GM04504 (cell line): ENCODE measurements at regions not wholly inside any gene's neighbourhood (a gene's known extent, or its start where the extent isn't known, plus 50 kb on each side); places are given as distances from the start of the nearest gene placed in this dataset.

Experiments
- DNase-seq: peaks from one replicate; pipeline ENCODE4 v3.0.0-alpha.2; 2012; ENCODE audit warnings: low read depth

DNA sequence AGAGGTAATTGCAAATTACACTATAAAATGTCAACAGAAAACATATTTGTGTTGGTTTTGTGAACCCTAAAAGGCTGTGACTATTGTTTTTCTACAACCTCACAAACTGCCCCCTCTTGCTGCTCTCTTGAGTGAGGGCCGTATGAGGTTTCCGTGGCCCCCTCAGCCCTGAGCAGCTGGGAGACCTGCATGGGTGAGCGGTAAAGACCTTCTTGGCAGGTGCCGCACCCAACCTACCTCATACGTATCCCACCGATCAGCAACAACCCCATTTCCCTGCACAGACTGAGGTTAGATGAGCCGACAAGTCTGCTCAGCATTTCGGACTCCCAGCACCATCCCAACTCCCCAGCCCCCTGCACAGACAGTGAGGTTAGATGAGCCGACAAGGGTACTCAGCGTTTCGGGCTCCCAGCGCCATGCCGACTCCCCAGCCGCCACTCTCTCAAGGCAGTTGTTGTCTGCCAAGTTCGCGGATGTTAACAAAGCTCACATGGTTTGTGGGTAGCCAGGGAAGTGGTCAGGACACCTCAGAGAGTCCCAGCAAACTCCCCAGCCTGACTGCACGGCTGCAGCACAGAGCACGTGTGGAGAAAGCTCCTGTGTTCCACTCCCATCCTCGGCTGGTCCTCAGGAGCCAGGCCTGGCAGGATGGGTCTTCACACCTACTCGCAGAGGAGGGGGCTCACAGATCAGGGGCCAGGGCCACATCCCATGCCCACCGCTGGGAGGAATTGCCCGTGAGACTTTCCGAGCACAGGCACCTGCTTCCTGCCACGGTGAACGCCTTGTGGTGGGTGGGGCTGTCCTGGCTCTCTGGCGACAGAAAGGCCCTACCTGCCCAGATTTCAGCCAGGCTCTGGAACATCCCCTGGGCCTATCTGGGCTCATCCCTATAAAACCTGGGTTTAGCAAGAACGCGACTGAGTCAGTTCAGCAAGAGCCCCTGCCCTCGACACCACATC, 502.9 kb downstream of the BRD1 start:
- no peak for DNase-seq

GRCh38 chr22:49323751-49324415, 503.8 kb downstream of the BRD1 start:
- no peak for DNase-seq

DNA sequence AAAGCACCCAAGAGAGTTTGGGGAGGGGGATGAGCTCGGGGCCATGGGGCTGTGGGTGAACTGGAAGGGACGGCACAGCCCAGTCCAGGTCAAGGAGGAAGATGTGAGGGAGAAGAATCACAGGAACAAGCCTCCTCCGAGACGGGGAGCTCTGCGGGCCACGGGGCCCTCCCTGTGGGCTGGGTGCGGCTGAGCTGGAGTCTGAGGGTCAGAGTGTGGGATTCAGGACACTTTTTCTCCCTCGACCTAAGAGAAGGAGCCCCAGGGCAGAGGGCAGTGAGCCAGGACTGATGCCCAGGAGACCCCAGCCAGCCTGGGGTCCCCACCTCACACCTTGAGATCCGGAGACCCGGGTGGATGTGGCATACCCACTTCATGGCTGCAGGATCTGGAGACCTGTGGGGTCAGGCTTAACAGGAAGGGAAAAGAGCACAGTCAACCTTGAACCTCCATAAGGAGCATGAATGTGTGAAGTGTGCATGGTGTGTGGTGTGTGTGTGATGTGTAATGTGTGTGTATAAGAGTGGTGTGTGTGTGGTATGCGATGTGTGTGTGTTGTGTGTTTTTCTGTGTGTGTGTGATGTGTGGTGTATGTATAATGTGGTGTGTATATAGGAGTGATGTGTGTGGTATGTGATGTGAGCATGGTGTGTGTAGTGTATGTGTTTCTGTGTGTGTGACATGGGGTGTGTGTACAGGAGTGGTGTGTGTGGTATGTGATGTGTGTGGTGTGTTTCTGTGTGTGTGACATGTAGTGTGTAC, 504.6 kb downstream of the BRD1 start:
- no peak for DNase-seq

GRCh38 chr22:49322231-49322630, 505.4 kb downstream of the BRD1 start:
- DNase-seq: no peak

- no peak for DNase-seq
Observed at GRCh38 chr22:49321477-49322055, 506.1 kb downstream of the BRD1 start.

DNA sequence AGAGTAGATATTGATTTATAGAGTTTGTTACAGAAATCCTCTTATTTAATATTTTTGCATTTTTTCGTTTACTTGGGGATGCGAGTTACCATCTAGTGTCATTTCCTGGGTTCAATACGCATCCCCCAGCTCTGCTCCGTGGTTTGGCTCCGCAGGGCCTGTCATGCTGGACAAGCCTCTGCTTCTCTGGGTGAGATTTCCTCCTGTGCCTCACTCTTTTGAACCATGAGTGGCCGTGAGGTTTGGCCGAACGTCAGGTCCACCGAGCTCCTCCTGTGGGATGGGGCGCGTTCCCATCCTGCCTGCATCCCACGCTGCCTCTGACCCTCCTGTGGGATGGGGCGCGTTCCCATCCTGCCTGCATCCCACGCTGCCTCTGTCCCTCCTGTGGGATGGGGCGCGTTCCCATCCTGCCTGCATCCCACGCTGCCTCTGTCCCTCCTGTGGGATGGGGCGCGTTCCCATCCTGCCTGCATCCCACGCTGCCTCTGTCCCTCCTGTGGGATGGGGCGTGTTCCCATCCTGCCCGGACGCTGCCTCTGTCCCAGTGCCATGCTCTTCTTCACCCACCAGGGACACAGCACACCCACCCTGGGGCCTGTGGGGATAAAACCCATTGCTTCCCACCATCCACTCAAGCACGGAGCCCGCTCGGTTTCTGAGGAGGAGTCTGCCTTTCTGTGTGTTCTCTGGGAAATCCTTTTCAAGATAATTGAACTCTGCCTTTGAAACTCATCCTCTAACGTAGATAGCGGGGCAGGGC, 506.8 kb downstream of the BRD1 start:
- DNase-seq: no peak

GRCh38 chr22:49317369-49317768, 510.3 kb downstream of the BRD1 start:
- DNase-seq: no peak

- DNase-seq: no peak
Observed at GRCh38 chr22:49312601-49313000, 515.1 kb downstream of the BRD1 start.

DNA sequence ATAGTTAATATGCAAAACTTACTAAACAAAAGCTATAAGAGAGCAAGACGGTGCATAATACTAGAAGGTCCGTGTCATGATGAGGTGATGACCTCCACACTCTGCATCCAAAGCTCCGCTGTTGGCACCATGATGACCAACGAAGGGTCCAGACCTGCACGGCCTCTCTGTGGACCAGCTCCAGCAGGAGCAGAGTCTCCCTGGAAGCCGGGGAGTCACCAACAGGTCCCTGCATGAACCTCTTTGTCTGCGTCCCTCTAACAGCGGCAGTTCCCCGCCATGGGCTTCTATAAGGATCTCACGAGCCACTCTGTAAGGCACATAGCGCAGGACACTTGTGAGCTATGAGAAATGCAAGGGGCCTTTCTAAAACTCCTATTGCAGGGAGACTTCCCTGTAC, 517.3 kb downstream of the BRD1 start:
- DNase-seq: no peak

DNA sequence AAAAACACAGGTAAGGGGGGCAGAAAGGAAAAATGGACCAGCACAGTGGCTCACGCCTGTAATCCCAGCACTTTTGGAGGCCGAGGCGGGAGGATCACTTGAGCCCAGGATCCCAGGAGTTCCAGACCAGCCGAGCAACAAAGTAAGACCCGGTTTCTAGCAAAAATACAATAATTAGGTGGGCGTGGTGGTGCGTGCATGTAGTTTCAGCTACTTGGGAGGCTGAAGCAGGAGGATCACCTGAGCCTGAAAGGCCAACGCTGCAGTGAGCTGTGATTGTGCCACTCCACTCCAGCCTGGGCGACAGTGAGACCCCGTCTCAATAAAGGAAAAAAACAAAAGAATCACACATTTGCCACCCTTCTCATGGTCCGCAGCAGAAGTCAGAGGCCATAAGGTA, 519.4 kb downstream of the BRD1 start:
- DNase-seq: no peak

DNA sequence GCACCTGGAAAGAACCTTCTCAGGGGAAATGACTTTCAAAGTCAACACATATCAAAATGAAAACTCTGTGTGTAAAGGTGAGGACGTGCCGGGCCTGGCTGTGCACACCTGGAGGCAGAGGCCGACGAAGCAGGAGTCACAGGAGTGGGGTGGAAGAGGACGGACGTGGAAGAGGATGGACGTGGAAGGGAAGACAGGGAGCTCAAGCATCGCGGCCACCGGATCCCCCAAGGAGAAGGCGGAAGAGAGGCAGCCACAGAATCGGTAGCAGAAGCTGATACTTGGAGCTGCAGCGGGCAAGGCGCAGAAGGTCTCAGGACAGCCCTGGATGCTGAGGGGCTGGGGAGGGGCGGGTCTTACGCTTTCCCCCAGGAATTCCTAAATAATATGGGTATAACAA, 519.8 kb downstream of the BRD1 start:
- no peak for DNase-seq

DNA sequence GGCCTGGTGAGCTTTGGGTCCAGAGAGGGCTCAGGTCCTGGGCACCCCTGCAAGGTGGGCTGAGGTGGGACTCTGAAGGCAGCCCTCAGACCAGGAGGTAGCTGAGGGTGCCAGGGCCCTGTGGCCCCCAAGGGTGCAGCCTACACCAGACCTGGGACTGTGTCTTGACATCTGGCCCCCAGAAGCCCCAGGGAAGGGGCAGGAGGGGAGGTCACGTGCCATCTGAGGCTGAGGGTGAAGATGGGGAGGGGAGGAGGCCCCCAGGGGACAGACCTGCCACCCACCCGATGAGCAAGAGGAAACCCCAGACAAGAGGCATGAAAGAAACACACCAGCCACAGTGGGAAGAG, 520.2 kb downstream of the BRD1 start:
- no peak for DNase-seq

DNA sequence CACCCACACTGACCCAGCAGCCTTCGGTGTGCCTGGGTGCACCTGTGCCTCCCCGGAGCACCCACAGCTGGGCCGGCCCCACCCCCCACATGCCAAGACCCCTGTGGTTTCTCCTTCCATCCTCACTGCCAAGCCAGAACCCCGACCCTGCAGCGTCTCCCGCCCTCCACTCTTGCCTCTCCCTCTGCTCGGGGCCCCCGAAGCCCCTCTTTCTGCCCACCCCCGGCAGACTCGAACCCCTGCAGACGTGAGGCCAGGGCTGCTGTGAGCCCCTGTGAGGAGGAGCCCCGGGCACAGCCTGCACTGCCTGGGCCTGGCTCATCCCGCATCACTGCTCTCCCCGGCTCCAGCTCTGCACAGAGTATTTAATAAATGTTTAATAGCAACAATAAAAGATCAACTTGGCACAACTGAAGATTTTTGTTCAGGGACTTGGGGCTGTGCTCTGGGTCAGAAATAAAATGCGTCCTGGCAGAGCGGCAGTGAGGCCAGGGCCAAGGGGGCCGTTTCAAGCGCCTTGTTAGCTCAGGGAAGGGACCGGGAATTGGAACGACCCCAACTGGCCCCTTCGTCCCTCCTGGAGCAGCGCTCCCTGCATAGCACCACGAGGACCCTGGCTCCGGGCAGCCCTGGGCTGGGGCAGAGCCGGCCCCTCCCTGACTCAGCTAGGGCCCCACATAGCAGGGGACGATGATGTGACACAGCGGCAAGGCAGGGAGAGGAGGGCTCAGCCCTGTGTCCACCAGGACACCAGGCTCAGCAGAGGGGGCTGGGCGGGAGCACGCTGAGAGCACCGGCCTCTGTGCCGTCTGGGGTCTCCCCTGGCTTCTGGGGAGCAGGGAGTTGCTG, 520.8 kb downstream of the BRD1 start:
- no peak for DNase-seq

DNA sequence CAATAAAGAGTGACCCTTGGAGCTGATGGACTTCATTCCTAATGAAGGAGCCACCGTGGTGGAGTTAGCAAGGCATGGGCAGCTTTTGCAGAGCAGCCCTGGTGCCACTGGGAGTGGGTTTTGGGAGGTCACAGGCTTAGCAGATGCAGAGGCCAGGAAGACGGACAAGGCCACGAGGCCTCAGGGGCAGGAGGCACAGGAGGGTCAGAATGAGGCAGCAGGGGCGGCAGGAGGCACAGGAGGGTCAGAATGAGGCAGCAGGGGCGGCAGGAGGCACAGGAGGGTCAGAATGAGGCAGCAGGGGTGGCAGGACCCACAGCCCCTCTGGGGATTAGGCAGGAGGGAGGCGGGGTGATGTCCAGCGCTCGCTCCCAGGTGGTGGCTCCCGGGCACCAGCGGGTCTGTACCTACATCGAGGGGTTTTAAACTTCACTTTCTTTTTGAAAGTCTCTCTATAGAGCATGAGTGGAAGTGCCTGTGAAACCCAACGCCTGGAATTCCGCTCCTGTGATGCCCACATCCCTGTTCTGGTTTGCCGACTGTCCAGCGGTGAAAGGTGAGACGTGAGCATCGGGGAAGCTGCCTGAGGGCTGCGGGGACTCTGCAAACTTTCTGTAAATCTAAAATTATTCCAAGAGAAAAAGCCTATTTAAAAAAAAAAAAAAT, 521.6 kb downstream of the BRD1 start:
- no peak for DNase-seq

DNA sequence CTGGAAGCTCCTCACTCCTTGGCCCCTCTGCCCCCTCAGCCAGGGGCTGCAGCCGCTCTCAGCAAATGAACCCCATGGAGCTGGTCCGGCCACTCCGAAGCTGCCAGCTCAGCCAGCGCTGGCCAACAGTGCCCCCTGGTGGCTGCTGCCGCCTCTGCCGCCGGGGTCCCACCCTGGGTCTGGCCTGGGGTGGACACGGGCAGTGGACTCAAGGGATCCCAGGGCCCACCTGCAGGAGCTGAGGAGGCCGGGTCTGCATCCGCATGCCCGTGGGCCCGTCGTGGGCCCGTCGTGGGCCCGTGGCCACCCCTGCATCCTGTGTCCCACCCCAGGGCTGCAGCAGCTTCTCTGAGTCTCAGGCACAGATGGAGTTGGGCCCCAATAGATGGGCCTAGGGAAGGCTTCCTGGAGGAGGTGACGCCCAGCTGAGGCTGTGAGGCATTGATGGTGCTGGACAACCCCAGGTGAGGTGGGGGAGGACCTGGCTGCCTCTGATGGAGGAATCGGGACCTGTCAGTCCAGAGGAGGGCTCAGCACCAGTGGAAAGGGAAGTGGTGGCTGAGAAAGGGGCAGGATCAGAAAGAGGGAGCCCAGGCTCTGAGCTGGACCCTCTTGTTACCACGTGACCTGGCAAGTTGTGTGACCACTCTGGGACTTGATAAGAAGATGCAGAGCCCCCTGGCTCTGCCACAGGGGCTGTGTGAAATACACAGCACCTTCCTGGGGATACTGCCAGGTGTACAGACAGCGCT, 522.3 kb downstream of the BRD1 start:
- DNase-seq: no peak

GRCh38 chr22:49303781-49304461, 523.8 kb downstream of the BRD1 start:
- DNase-seq: no peak

- no peak for DNase-seq
Observed at GRCh38 chr22:49303061-49303735, 524.5 kb downstream of the BRD1 start.

- DNase-seq: no peak
Observed at GRCh38 chr22:49302530-49302929, 525.1 kb downstream of the BRD1 start.
